Mammary epithelial cell (primary cell): ENCODE measurements at regions not wholly inside any gene's neighbourhood (a gene's known extent, or its start where the extent isn't known, plus 50 kb on each side); places are given as distances from the start of the nearest gene placed in this dataset.

Source experiments
- CTCF ChIP-seq, 2 donors: IDR thresholded peaks in 1 of 2; conservative IDR thresholded peaks in 1 of 2; 2 replicates each; pipeline ENCODE4 v1.5.1; 2011 to 2012; ENCODE audit warnings: inconsistent platforms in 2 of 2, low read length in 2 of 2, mild to moderate bottlenecking in 2 of 2, control low read depth in 1 of 2, low read depth in 1 of 2; ENCODE audit not compliant: insufficient read depth in 1 of 2; ENCODE audit errors: extremely low read depth in 1 of 2
- EZH2 ChIP-seq: IDR thresholded peaks from 2 replicates; pipeline ENCODE4 v1.6.1; 2012; ENCODE audit warnings: low read length, inconsistent platforms, borderline replicate concordance

GRCh38 chr6:71513036-71513435 is 224.4 kb downstream of the OGFRL1 start:
- TF ChIP-seq CTCF (conservative IDR thresholded peaks at IDR 0.05 in 1 of 2, IDR thresholded peaks at IDR 0.05 in 1 of 2; ENCODE audit: extremely low read depth in 1 of 2, insufficient read depth in 1 of 2, low read depth in 1 of 2, low read length in 2 of 2) (no peak), EZH2 (no peak)
